H1 (cell line): ENCODE measurements at regions not wholly inside any gene's neighbourhood (a gene's known extent, or its start where the extent isn't known, plus 50 kb on each side); places are given as distances from the start of the nearest gene placed in this dataset.

ENCODE experiments used
- CTCF ChIA-PET: fragments of 300-600 bp; sonication (Branson Sonifier 250); formaldehyde crosslinking; loops from one replicate; lab custom pipeline; 2021; ENCODE audit not compliant: partially characterized antibody; lab: Charles Lee
- POLR2A ChIA-PET: fragments of 300-600 bp; sonication (Branson Sonifier 250); formaldehyde crosslinking; loops from one replicate; lab custom pipeline; 2021; ENCODE audit warnings: inconsistent platforms; ENCODE audit not compliant: partially characterized antibody; lab: Charles Lee
- DNase-seq, 2 experiments: peaks; one replicate each; pipeline versions ENCODE4 v3.0.0 to v3.0.0-alpha.2; 2010 to 2022; ENCODE audit warnings: low spot score in 2 of 2, low read depth in 1 of 2, mixed read lengths in 1 of 2
- FAIRE-seq: peaks from 2 replicates; lab custom pipeline; 2011; peaks lifted over from hg19 to GRCh38; lab: Jason Lieb, UNC
- H2AFZ ChIP-seq: 2 replicates; pipeline ENCODE4 v1.8.1; 2012; ENCODE audit warnings: low read length, inconsistent platforms
- H2AK5ac ChIP-seq: 2 replicates; pipeline ENCODE4 v1.6.1; 2013; ENCODE audit warnings: low read depth, low read length
- H2BK120ac ChIP-seq: replicated peaks from 2 replicates; pipeline ENCODE3; 2013; ENCODE audit warnings: low read depth, low read length, inconsistent platforms
- H2BK12ac ChIP-seq: 2 replicates; pipeline ENCODE4 v1.6.1; 2013; ENCODE audit warnings: low read depth, low read length
- H2BK15ac ChIP-seq: 2 replicates; pipeline ENCODE4 v1.6.1; 2013; ENCODE audit warnings: low read length
- H2BK20ac ChIP-seq: 2 replicates; pipeline ENCODE4 v1.6.1; 2013; ENCODE audit warnings: low read length
- H2BK5ac ChIP-seq: 2 replicates; pipeline ENCODE4 v1.6.1; 2013; ENCODE audit warnings: low read depth, low read length
- H3K14ac ChIP-seq: 2 replicates; pipeline ENCODE4 v1.6.1; 2013; ENCODE audit warnings: inconsistent platforms; ENCODE audit not compliant: insufficient read length
- H3K18ac ChIP-seq: 2 replicates; pipeline ENCODE4 v1.6.1; 2013; ENCODE audit warnings: low read length; ENCODE audit errors: extremely low read depth
- H3K23ac ChIP-seq: 2 replicates; pipeline ENCODE4 v1.6.1; 2013; ENCODE audit warnings: inconsistent platforms; ENCODE audit not compliant: insufficient read length
- H3K23me2 ChIP-seq: 2 replicates; pipeline ENCODE4 v1.6.1; 2013; ENCODE audit warnings: low read depth, low read length
- H3K27ac ChIP-seq: 2 replicates; pipeline ENCODE4 v1.6.1; 2011; ENCODE audit warnings: low read depth, low read length, inconsistent platforms
- H3K27me3 ChIP-seq, 4 experiments: replicated peaks in 1 of 4; 1 replicate in 1 of 4; 2 replicates in 3 of 4; pipeline versions ENCODE4 v1.6.1 to v1.8.1; 2011 to 2013; ENCODE audit warnings: low read length in 3 of 4, mild to moderate bottlenecking in 3 of 4, inconsistent platforms in 2 of 4, mixed read lengths in 2 of 4, moderate library complexity in 1 of 4; ENCODE audit not compliant: control insufficient read depth in 3 of 4, insufficient read depth in 3 of 4; ENCODE audit errors: extremely low read depth in 1 of 4
- H3K36me3 ChIP-seq, 4 experiments: 2 replicates each; pipeline versions ENCODE4 v1.6.1 to v1.8.1; 2011 to 2013; ENCODE audit warnings: mild to moderate bottlenecking in 4 of 4, low read length in 3 of 4, moderate library complexity in 2 of 4, control low read depth in 1 of 4, inconsistent platforms in 1 of 4; ENCODE audit not compliant: insufficient read depth in 4 of 4, control insufficient read depth in 2 of 4
- H3K4ac ChIP-seq: replicated peaks from 2 replicates; pipeline ENCODE3; 2013; ENCODE audit warnings: low read length, low read depth, mixed read lengths, inconsistent platforms; ENCODE audit not compliant: insufficient read length
- H3K4me1 ChIP-seq, 4 experiments: replicated peaks in 1 of 4; 1 replicate in 1 of 4; 2 replicates in 3 of 4; pipeline versions ENCODE4 v1.6.1 to v1.8.1; 2011 to 2013; ENCODE audit warnings: low read length in 3 of 4, inconsistent platforms in 2 of 4, mixed read lengths in 1 of 4; ENCODE audit not compliant: insufficient read depth in 4 of 4, control insufficient read depth in 3 of 4
- H3K4me2 ChIP-seq, 2 experiments: 2 replicates each; pipeline versions ENCODE4 v1.6.1 to v1.8.1; 2011 to 2013; ENCODE audit warnings: low read depth in 2 of 2, low read length in 2 of 2, control low read depth in 1 of 2, inconsistent platforms in 1 of 2, mild to moderate bottlenecking in 1 of 2; ENCODE audit not compliant: insufficient read depth in 1 of 2
- H3K4me3 ChIP-seq, 4 experiments: fragments of 200-600, 300-600 bp in 1 of 4; sonication (generic), shearing (Covaris generic), sonication (Bioruptor Twin) in 1 of 4; 2 replicates each; pipeline versions ENCODE4 v1.5.1 to v1.8.1; 2011 to 2016; ENCODE audit warnings: low read length in 4 of 4, low read depth in 3 of 4, control low read depth in 2 of 4, inconsistent platforms in 2 of 4, mild to moderate bottlenecking in 2 of 4, mixed read lengths in 1 of 4, moderate library complexity in 1 of 4; ENCODE audit not compliant: insufficient read depth in 2 of 4; ENCODE audit errors: extremely low read depth in 1 of 4
- H3K56ac ChIP-seq: replicated peaks from 2 replicates; pipeline ENCODE3; 2013; ENCODE audit warnings: low read depth, mild to moderate bottlenecking, mixed read lengths, low read length, inconsistent platforms; ENCODE audit not compliant: insufficient read length
- H3K79me1 ChIP-seq: 2 replicates; pipeline ENCODE4 v1.6.1; 2013; ENCODE audit warnings: low read depth, low read length, control low read depth
- H3K79me2 ChIP-seq, 2 experiments: 2 replicates each; pipeline versions ENCODE4 v1.6.1 to v1.8.1; 2012 to 2013; ENCODE audit warnings: low read length in 2 of 2, mild to moderate bottlenecking in 2 of 2, inconsistent platforms in 1 of 2; ENCODE audit not compliant: insufficient read depth in 2 of 2, control insufficient read depth in 1 of 2
- H3K9ac ChIP-seq, 4 experiments: replicated peaks in 1 of 4; 1 replicate in 1 of 4; 2 replicates in 3 of 4; pipeline versions ENCODE4 v1.6.1 to v1.8.1; 2011 to 2013; ENCODE audit warnings: low read depth in 3 of 4, low read length in 3 of 4, control low read depth in 2 of 4, mild to moderate bottlenecking in 2 of 4, moderate library complexity in 2 of 4, inconsistent platforms in 1 of 4; ENCODE audit errors: extremely low read depth in 1 of 4
- H3K9me3 ChIP-seq, 2 experiments: 2 replicates each; pipeline versions ENCODE4 v1.6.1 to v1.8.1; 2012 to 2013; ENCODE audit warnings: mild to moderate bottlenecking in 2 of 2, moderate library complexity in 2 of 2, control low read depth in 1 of 2, inconsistent platforms in 1 of 2, low read depth in 1 of 2, low read length in 1 of 2, mixed read lengths in 1 of 2; ENCODE audit not compliant: insufficient read depth in 2 of 2
- H4K20me1 ChIP-seq, 2 experiments: replicated peaks in 1 of 2; 2 replicates each; pipeline versions ENCODE3 to v1.8.1; 2011 to 2013; ENCODE audit warnings: inconsistent platforms in 2 of 2, low read length in 2 of 2, mild to moderate bottlenecking in 1 of 2; ENCODE audit not compliant: insufficient read depth in 2 of 2, control insufficient read depth in 1 of 2
- H4K5ac ChIP-seq: 2 replicates; pipeline ENCODE4 v1.6.1; 2013; ENCODE audit warnings: low read length, low read depth, mixed read lengths, inconsistent platforms; ENCODE audit not compliant: insufficient read length
- H4K8ac ChIP-seq: 2 replicates; pipeline ENCODE4 v1.8.0; 2013; ENCODE audit warnings: mild to moderate bottlenecking, moderate library complexity, low read length, inconsistent platforms; ENCODE audit not compliant: insufficient read depth; ENCODE audit errors: extremely low read depth
- H4K91ac ChIP-seq: replicated peaks from 2 replicates; pipeline ENCODE3; 2013; ENCODE audit warnings: low read length, mixed read lengths, inconsistent platforms; ENCODE audit not compliant: insufficient read length
- BCL11A ChIP-seq, 2 experiments: IDR thresholded peaks; one replicate each; pipeline ENCODE4 v1.6.1; 2011; ENCODE audit warnings: low read depth in 2 of 2, low read length in 2 of 2, mild to moderate bottlenecking in 2 of 2
- FOSL1 ChIP-seq: IDR thresholded peaks from 2 replicates; pipeline ENCODE4 v1.6.1; 2011; ENCODE audit warnings: mild to moderate bottlenecking, low read depth, low read length, moderate library complexity; ENCODE audit not compliant: insufficient read depth
- SRF ChIP-seq: IDR thresholded peaks from 2 replicates; pipeline ENCODE4 v1.6.1; 2011; ENCODE audit warnings: mild to moderate bottlenecking, low read depth, low read length, moderate library complexity
- whole genome bisulfite sequencing, 2 experiments: shearing (Covaris generic) in 1 of 2; methylation state at CpG; one replicate each; pipeline versions ENCODE4 v1.1.6 to v1.1.7; 2013 to 2015; ENCODE audit warnings: low lambda C conversion rate in 2 of 2, mixed read lengths in 2 of 2, inconsistent platforms in 1 of 2, low coverage in 1 of 2, missing lambda C conversion rate in 1 of 2; ENCODE audit not compliant: insufficient replicate concordance in 2 of 2, insufficient coverage in 1 of 2, insufficient read length in 1 of 2; ENCODE audit errors: extremely low coverage in 1 of 2, missing lambda C conversion rate in 1 of 2; 5-methylcytosine and 5-hydroxymethylcytosine counted together
- TF ChIP-seq, protein P1 (sequence below): IDR thresholded peaks from 2 replicates; pipeline ENCODE4 v1.6.1; 2012; ENCODE audit warnings: low read length, inconsistent platforms

GRCh38 chr2:225340923-225341322 is 58.6 kb upstream of the NYAP2 start:
- H2BK5ac ChIP-seq, result no peak overlapping the region
- no peak overlapping the region for H3K4ac ChIP-seq
- ChIA-PET CTCF (no interaction called here), POLR2A (no interaction called here)
- no peak overlapping the region for H3K4me2 ChIP-seq
- no peak overlapping the region for H4K91ac ChIP-seq
- no peak overlapping the region for H2AFZ ChIP-seq
- H3K4me1 ChIP-seq, result peaks cover 0 to 4% (median 0%) of the 10 kb centered on the region in 4 experiments; a peak in 1 of 7 replicates
- no peak overlapping the region for H3K56ac ChIP-seq
- no peak overlapping the region for H3K14ac ChIP-seq
- H3K9ac ChIP-seq, result no peak overlapping the region
- no peak overlapping the region for H3K4me3 ChIP-seq
- H3K36me3 ChIP-seq, result no peaks in the 10 kb centered on the region
- H3K9me3 ChIP-seq, result no peaks in the 10 kb centered on the region
- H2BK15ac ChIP-seq, result no peak overlapping the region
- FAIRE-seq (no peak), DNase-seq (no peak)
- no peak overlapping the region for H4K8ac ChIP-seq
- H3K79me1 ChIP-seq, result no peaks in the 10 kb centered on the region
- H2AK5ac ChIP-seq, result no peak overlapping the region
- H3K23me2 ChIP-seq, result no peaks in the 10 kb centered on the region
- H2BK20ac ChIP-seq, result no peak overlapping the region
- WGBS, 2 experiments, result 89% methylated on average over 2 of the region's 2 CpGs; no CpG with 5 or more reads in 1 of the 2 experiments
- no peak overlapping the region for H3K23ac ChIP-seq
- H4K20me1 ChIP-seq, result no peaks in the 10 kb centered on the region
- no peak overlapping the region for H3K18ac ChIP-seq
- H3K79me2 ChIP-seq, result no peaks in the 10 kb centered on the region
- H3K27ac ChIP-seq, result no peak overlapping the region
- no peak overlapping the region for H4K5ac ChIP-seq
- TF ChIP-seq, protein P1, sequence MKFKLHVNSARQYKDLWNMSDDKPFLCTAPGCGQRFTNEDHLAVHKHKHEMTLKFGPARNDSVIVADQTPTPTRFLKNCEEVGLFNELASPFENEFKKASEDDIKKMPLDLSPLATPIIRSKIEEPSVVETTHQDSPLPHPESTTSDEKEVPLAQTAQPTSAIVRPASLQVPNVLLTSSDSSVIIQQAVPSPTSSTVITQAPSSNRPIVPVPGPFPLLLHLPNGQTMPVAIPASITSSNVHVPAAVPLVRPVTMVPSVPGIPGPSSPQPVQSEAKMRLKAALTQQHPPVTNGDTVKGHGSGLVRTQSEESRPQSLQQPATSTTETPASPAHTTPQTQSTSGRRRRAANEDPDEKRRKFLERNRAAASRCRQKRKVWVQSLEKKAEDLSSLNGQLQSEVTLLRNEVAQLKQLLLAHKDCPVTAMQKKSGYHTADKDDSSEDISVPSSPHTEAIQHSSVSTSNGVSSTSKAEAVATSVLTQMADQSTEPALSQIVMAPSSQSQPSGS, result no peak
- no peak for TF ChIP-seq BCL11A (IDR thresholded peaks at IDR 0.05; ENCODE audit: low read depth in 2 of 2, low read length in 2 of 2)
- no peak for TF ChIP-seq FOSL1
- no peak for TF ChIP-seq SRF
- no peak overlapping the region for H2BK120ac ChIP-seq
- no peaks in the 10 kb centered on the region for H3K27me3 ChIP-seq
- H2BK12ac ChIP-seq, result no peak overlapping the region
